HCT116 (cell line): ENCODE measurements at regions not wholly inside any gene's neighbourhood (a gene's known extent, or its start where the extent isn't known, plus 50 kb on each side); places are given as distances from the start of the nearest gene placed in this dataset.

Experiments
- ATAC-seq: fragments of 200-7000 bp; cut with Tn5 transposase; 2 replicates; pipeline ENCODE4 v1.9.1; 2020; ENCODE audit warnings: mild to moderate bottlenecking, moderate library complexity
- BruUV-seq: library from RNA; stranded (reverse); fragments of 400-500 nt; replicated peaks from 2 replicates; lab custom pipeline; 2021; lab: Mats Ljungman, UMichigan
- CTCF ChIA-PET: fragments of 300-600 bp; sonication (Branson Sonifier 250); formaldehyde crosslinking; loops from one replicate; lab custom pipeline; 2021; ENCODE audit warnings: antibody characterized with exemption; lab: Charles Lee
- POLR2A ChIA-PET: fragments of 300-600, 350-600 bp; sonication (Branson Sonifier 250); formaldehyde crosslinking; loops from one replicate; lab custom pipeline; 2021; ENCODE audit warnings: antibody characterized with exemption; lab: Charles Lee
- RAD21 ChIA-PET, 2 experiments: fragments of 300-600 bp; sonication (Branson Sonifier 250); formaldehyde crosslinking; loops; one replicate each; lab custom pipeline; 2023; ENCODE audit warnings: low total read pairs in 2 of 2; ENCODE audit not compliant: uncharacterized antibody in 2 of 2, unreplicated experiment in 2 of 2, low non-redundant PET in 1 of 2; lab: Charles Lee
- DNase-seq: peaks from one replicate; pipeline ENCODE4 v3.0.0-alpha.2; 2010; ENCODE audit warnings: low read depth, low spot score
- H2AFZ ChIP-seq: fragments of 200-600 bp; shearing (Covaris generic), sonication (generic); 2 replicates; pipeline ENCODE4 v1.6.1; 2017; ENCODE audit warnings: low read depth, mixed run types, mixed read lengths, antibody characterized with exemption, low read length; ENCODE audit not compliant: poor library complexity, severe bottlenecking
- H3K27ac ChIP-seq: 2 replicates; pipeline ENCODE4 v1.5.1; 2012; ENCODE audit warnings: low read depth, low read length
- H3K27me3 ChIP-seq: fragments of 200-600 bp; sonication (generic); 2 replicates; pipeline ENCODE4 v1.6.1; 2016; ENCODE audit warnings: mixed run types, low read length, mixed read lengths; ENCODE audit not compliant: insufficient read depth
- H3K36me3 ChIP-seq, 2 experiments: fragments of 200-500 bp in 1 of 2; fragments of 200-600 bp in 1 of 2; sonication (Bioruptor generic) in 1 of 2; sonication (generic) in 1 of 2; 2 replicates each; pipeline versions ENCODE4 v1.5.1 to v1.6.1; 2014 to 2016; ENCODE audit warnings: low read length in 2 of 2, inconsistent platforms in 1 of 2, mixed read lengths in 1 of 2, mixed run types in 1 of 2; ENCODE audit not compliant: insufficient read depth in 2 of 2, control insufficient read depth in 1 of 2
- H3K4me1 ChIP-seq, 2 experiments: fragments of 200-600 bp in 1 of 2; sonication (generic) in 1 of 2; 2 replicates each; pipeline versions ENCODE4 v1.5.1 to v1.6.1; 2012 to 2017; ENCODE audit warnings: low read length in 2 of 2, inconsistent platforms in 1 of 2, mild to moderate bottlenecking in 1 of 2, mixed read lengths in 1 of 2, mixed run types in 1 of 2, moderate library complexity in 1 of 2; ENCODE audit not compliant: insufficient read depth in 2 of 2, control insufficient read depth in 1 of 2
- H3K4me2 ChIP-seq: fragments of 200-600 bp; sonication (generic); 2 replicates; pipeline ENCODE4 v1.6.1; 2017; ENCODE audit warnings: mixed run types, low read length, mixed read lengths
- H3K4me3 ChIP-seq, 2 experiments: fragments of 200-600 bp in 1 of 2; sonication (generic) in 1 of 2; replicated peaks in 1 of 2; 2 replicates each; pipeline ENCODE4 v1.5.1; 2011 to 2016; ENCODE audit warnings: low read length in 2 of 2, control low read depth in 1 of 2, low read depth in 1 of 2, mild to moderate bottlenecking in 1 of 2, mixed read lengths in 1 of 2, mixed run types in 1 of 2
- H3K79me2 ChIP-seq: fragments of 200-600 bp; sonication (generic); 2 replicates; pipeline ENCODE4 v1.6.1; 2017; ENCODE audit warnings: mild to moderate bottlenecking, mixed run types, low read length, moderate library complexity, mixed read lengths; ENCODE audit not compliant: insufficient read depth
- H3K9ac ChIP-seq: fragments of 200-600 bp; sonication (generic); 2 replicates; pipeline ENCODE4 v1.6.1; 2016; ENCODE audit warnings: low read length, mixed read lengths
- H3K9me2 ChIP-seq: fragments of 200-600 bp; sonication (generic), shearing (Covaris generic); 2 replicates; pipeline ENCODE4 v1.6.1; 2017; ENCODE audit warnings: mixed run types, mild to moderate bottlenecking, moderate library complexity; ENCODE audit not compliant: insufficient read depth
- H3K9me3 ChIP-seq, 2 experiments: fragments of 200-500 bp in 1 of 2; fragments of 200-600 bp in 1 of 2; sonication (Bioruptor generic) in 1 of 2; sonication (generic) in 1 of 2; 2 replicates each; pipeline ENCODE4 v1.6.1; 2014 to 2017; ENCODE audit warnings: low read length in 2 of 2, mixed read lengths in 2 of 2, inconsistent platforms in 1 of 2, low read depth in 1 of 2, mild to moderate bottlenecking in 1 of 2, mixed run types in 1 of 2, moderate library complexity in 1 of 2; ENCODE audit not compliant: control insufficient read depth in 1 of 2, insufficient read depth in 1 of 2
- H4K20me1 ChIP-seq: fragments of 200-600 bp; sonication (generic), shearing (Covaris generic); 2 replicates; pipeline ENCODE4 v1.6.1; 2017; ENCODE audit warnings: mixed run types, mild to moderate bottlenecking, moderate library complexity; ENCODE audit not compliant: insufficient read depth
- CBX3 ChIP-seq: IDR thresholded peaks from 2 replicates; pipeline ENCODE4 v1.6.1; 2012; ENCODE audit warnings: low read depth
- CEBPB ChIP-seq: IDR thresholded peaks from 2 replicates; pipeline ENCODE4 v1.6.1; 2012; ENCODE audit warnings: low read depth
- EGR1 ChIP-seq: IDR thresholded peaks from 2 replicates; pipeline ENCODE4 v1.6.1; 2012; ENCODE audit warnings: low read depth
- ELF1 ChIP-seq: IDR thresholded peaks from 2 replicates; pipeline ENCODE4 v1.6.1; 2012; ENCODE audit warnings: low read depth, borderline replicate concordance
- EZH2 ChIP-seq: fragments of 200-600 bp; sonication (generic); IDR thresholded peaks from 2 replicates; pipeline ENCODE4 v1.6.1; 2017; ENCODE audit warnings: antibody characterized with exemption, mixed run types
- FOSL1 ChIP-seq: IDR thresholded peaks from 2 replicates; pipeline ENCODE4 v1.6.1; 2012; ENCODE audit warnings: low read depth
- POLR2A ChIP-seq: IDR thresholded peaks from 2 replicates; pipeline ENCODE4 v1.7.0; 2011; ENCODE audit warnings: borderline replicate concordance; ENCODE audit not compliant: insufficient read depth, insufficient read length; ENCODE audit errors: extremely low read depth
- RAD21 ChIP-seq: IDR thresholded peaks from 2 replicates; pipeline ENCODE4 v1.6.1; 2012; ENCODE audit warnings: low read depth, mild to moderate bottlenecking
- SIN3A ChIP-seq: IDR thresholded peaks from 2 replicates; pipeline ENCODE4 v1.6.1; 2012; ENCODE audit warnings: low read depth
- TCF7L2 ChIP-seq: IDR thresholded peaks from 2 replicates; pipeline ENCODE4 v1.7.0; 2011; ENCODE audit warnings: borderline replicate concordance, inconsistent platforms; ENCODE audit not compliant: insufficient read depth, insufficient read length; ENCODE audit errors: extremely low read depth
- ZFX ChIP-seq: fragments of 450-650 bp; IDR thresholded peaks from 2 replicates; pipeline ENCODE4 v1.6.1; 2017
- ZNF274 ChIP-seq: fragments of 200-500 bp; sonication (Bioruptor generic); IDR thresholded peaks from 2 replicates; pipeline ENCODE4 v1.6.1; 2014; ENCODE audit warnings: mild to moderate bottlenecking, low read depth, low read length, inconsistent platforms
- intact Hi-C: fragments of 100-400 bp; cut with micrococcal nuclease; formaldehyde crosslinking; loops from 2 replicates; pipeline ENCODE4 v1.10.0; 2022
- TF ChIP-seq, protein P1 (sequence below): IDR thresholded peaks from 2 replicates; pipeline ENCODE4 v1.6.1; 2011; ENCODE audit warnings: mild to moderate bottlenecking, low read length, moderate library complexity; ENCODE audit not compliant: insufficient replicate concordance; ENCODE audit errors: extremely low read depth
- TF ChIP-seq, protein P2 (sequence below), 3 experiments: fragments of 200-600 bp in 1 of 3; sonication (generic) in 1 of 3; IDR thresholded peaks in 2 of 3; conservative IDR thresholded peaks in 1 of 3; 2 replicates each; pipeline ENCODE4 v1.5.1; 2012 to 2017; ENCODE audit warnings: low read depth in 2 of 3, low read length in 2 of 3, antibody characterized with exemption in 1 of 3, borderline replicate concordance in 1 of 3, control low read depth in 1 of 3, mild to moderate bottlenecking in 1 of 3, mixed read lengths in 1 of 3, mixed run types in 1 of 3, moderate library complexity in 1 of 3; ENCODE audit not compliant: insufficient read depth in 1 of 3
- TF ChIP-seq, protein P3 (sequence below): IDR thresholded peaks from 2 replicates; pipeline ENCODE4 v1.6.1; 2012; ENCODE audit warnings: low read depth

DNA sequence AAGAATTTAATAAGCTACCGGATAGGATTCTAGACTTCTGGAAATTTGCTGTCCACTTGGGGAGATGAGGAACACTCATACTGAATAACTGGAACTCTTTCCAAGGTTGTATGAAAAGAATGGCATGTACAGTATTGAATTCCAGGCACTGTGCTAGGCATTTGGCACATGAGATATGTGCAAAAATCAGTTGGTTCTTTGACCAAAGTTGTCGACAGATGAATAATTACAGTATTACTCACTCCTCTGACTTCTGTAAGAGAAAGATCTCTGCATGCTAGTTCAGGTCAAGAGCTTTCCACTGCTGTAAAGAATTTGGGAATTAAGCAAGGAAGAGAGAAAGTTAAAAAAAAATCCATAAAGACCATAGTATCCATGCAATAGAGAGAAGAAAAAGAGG, 764.7 kb downstream of the BCL11B start (continued):
- TF ChIP-seq, protein P1, sequence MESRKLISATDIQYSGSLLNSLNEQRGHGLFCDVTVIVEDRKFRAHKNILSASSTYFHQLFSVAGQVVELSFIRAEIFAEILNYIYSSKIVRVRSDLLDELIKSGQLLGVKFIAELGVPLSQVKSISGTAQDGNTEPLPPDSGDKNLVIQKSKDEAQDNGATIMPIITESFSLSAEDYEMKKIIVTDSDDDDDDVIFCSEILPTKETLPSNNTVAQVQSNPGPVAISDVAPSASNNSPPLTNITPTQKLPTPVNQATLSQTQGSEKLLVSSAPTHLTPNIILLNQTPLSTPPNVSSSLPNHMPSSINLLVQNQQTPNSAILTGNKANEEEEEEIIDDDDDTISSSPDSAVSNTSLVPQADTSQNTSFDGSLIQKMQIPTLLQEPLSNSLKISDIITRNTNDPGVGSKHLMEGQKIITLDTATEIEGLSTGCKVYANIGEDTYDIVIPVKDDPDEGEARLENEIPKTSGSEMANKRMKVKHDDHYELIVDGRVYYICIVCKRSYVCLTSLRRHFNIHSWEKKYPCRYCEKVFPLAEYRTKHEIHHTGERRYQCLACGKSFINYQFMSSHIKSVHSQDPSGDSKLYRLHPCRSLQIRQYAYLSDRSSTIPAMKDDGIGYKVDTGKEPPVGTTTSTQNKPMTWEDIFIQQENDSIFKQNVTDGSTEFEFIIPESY: no peak
- TF ChIP-seq ELF1 (no peak), POLR2A (no peak), SIN3A (no peak), CBX3 (no peak), TCF7L2 (no peak), FOSL1 (no peak), ZNF274 (no peak)
- TF ChIP-seq, protein P2, sequence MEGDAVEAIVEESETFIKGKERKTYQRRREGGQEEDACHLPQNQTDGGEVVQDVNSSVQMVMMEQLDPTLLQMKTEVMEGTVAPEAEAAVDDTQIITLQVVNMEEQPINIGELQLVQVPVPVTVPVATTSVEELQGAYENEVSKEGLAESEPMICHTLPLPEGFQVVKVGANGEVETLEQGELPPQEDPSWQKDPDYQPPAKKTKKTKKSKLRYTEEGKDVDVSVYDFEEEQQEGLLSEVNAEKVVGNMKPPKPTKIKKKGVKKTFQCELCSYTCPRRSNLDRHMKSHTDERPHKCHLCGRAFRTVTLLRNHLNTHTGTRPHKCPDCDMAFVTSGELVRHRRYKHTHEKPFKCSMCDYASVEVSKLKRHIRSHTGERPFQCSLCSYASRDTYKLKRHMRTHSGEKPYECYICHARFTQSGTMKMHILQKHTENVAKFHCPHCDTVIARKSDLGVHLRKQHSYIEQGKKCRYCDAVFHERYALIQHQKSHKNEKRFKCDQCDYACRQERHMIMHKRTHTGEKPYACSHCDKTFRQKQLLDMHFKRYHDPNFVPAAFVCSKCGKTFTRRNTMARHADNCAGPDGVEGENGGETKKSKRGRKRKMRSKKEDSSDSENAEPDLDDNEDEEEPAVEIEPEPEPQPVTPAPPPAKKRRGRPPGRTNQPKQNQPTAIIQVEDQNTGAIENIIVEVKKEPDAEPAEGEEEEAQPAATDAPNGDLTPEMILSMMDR (IDR thresholded peaks at IDR 0.05 in 2 of 3, conservative IDR thresholded peaks at IDR 0.05 in 1 of 3; ENCODE audit: borderline replicate concordance in 1 of 3, insufficient read depth in 1 of 3, low read depth in 2 of 3, low read length in 2 of 3): no peak

DNA sequence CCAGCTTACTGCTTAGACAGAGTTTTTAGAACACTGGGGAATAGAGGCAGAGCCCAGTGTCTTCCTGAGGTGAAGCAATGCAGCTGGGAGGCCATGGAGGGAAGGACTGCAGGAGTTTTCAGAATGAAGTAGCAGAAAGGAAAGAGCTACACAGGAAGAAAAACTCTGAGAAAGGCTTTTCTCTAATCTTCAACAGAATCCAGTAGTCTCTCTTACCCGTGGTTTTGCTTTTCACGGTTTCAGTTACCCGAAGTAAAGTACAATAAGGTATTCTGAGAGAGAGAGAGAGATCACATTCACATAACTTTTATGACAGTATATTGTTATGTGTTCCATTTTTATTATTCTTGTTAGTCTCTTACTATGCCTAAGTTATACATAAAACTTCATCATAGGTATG, 761.6 kb downstream of the BCL11B start:
- intact Hi-C loops: no loop called here
- no peak overlapping the region for H3K4me3 ChIP-seq
- H3K9ac ChIP-seq: no peak overlapping the region
- no peak overlapping the region for H3K27ac ChIP-seq
- no TSS peak for BruUV-seq
- H3K4me1 ChIP-seq: no peaks in the 10 kb centered on the region
- TF ChIP-seq ZNF274 (no peak), ZFX (no peak), EZH2 (no peak), EGR1 (no peak), CEBPB (no peak), RAD21 (no peak), CBX3 (no peak)
- TF ChIP-seq, protein P3, sequence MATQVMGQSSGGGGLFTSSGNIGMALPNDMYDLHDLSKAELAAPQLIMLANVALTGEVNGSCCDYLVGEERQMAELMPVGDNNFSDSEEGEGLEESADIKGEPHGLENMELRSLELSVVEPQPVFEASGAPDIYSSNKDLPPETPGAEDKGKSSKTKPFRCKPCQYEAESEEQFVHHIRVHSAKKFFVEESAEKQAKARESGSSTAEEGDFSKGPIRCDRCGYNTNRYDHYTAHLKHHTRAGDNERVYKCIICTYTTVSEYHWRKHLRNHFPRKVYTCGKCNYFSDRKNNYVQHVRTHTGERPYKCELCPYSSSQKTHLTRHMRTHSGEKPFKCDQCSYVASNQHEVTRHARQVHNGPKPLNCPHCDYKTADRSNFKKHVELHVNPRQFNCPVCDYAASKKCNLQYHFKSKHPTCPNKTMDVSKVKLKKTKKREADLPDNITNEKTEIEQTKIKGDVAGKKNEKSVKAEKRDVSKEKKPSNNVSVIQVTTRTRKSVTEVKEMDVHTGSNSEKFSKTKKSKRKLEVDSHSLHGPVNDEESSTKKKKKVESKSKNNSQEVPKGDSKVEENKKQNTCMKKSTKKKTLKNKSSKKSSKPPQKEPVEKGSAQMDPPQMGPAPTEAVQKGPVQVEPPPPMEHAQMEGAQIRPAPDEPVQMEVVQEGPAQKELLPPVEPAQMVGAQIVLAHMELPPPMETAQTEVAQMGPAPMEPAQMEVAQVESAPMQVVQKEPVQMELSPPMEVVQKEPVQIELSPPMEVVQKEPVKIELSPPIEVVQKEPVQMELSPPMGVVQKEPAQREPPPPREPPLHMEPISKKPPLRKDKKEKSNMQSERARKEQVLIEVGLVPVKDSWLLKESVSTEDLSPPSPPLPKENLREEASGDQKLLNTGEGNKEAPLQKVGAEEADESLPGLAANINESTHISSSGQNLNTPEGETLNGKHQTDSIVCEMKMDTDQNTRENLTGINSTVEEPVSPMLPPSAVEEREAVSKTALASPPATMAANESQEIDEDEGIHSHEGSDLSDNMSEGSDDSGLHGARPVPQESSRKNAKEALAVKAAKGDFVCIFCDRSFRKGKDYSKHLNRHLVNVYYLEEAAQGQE: no peak
- H3K9me3 ChIP-seq: no peaks in the 10 kb centered on the region; a peak in 1 of 4 replicates
- ChIA-PET RAD21 (no interaction called here), CTCF (no interaction called here), POLR2A (no interaction called here)
- no peaks in the 10 kb centered on the region for H3K79me2 ChIP-seq
- H3K4me2 ChIP-seq: no peak overlapping the region
- no peak overlapping the region for H2AFZ ChIP-seq
- no peaks in the 10 kb centered on the region for H3K9me2 ChIP-seq
- H3K27me3 ChIP-seq: no peaks in the 10 kb centered on the region
- no peaks in the 10 kb centered on the region for H3K36me3 ChIP-seq
- ATAC-seq (no peak), DNase-seq (no peak)
- H4K20me1 ChIP-seq: no peaks in the 10 kb centered on the region
